ENCODE measurements at regions not wholly inside any gene's neighbourhood (a gene's known extent, or its start where the extent isn't known, plus 50 kb on each side); places are given as distances from the start of the nearest gene placed in this dataset.
"Not testable (repeated sequence)": the region's sequence is repeated elsewhere in the genome, so short reads cannot be mapped to it uniquely, and the experiment has no call there.

GRCh38 chr12:124086299-124086898 lies 113.4 kb downstream of the ZNF664 start:
- Histone ChIP-seq H3K27ac (no peak overlapping the region), H3K9me3 (no peaks in the 10 kb centered on the region), H3K27me3 (ENCODE audit: low read depth) (no peaks in the 10 kb centered on the region), H3K36me3 (no peaks in the 10 kb centered on the region), H3K4me1 (no peaks in the 10 kb centered on the region), H3K4me3 (no peak overlapping the region)
- ATAC-seq: no peak
- TF ChIP-seq, protein P1, sequence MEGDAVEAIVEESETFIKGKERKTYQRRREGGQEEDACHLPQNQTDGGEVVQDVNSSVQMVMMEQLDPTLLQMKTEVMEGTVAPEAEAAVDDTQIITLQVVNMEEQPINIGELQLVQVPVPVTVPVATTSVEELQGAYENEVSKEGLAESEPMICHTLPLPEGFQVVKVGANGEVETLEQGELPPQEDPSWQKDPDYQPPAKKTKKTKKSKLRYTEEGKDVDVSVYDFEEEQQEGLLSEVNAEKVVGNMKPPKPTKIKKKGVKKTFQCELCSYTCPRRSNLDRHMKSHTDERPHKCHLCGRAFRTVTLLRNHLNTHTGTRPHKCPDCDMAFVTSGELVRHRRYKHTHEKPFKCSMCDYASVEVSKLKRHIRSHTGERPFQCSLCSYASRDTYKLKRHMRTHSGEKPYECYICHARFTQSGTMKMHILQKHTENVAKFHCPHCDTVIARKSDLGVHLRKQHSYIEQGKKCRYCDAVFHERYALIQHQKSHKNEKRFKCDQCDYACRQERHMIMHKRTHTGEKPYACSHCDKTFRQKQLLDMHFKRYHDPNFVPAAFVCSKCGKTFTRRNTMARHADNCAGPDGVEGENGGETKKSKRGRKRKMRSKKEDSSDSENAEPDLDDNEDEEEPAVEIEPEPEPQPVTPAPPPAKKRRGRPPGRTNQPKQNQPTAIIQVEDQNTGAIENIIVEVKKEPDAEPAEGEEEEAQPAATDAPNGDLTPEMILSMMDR (IDR thresholded peaks at IDR 0.05): no peak
- DNase-seq: no peak
- intact Hi-C loops (cut with DNase I): no loop called here

DNA sequence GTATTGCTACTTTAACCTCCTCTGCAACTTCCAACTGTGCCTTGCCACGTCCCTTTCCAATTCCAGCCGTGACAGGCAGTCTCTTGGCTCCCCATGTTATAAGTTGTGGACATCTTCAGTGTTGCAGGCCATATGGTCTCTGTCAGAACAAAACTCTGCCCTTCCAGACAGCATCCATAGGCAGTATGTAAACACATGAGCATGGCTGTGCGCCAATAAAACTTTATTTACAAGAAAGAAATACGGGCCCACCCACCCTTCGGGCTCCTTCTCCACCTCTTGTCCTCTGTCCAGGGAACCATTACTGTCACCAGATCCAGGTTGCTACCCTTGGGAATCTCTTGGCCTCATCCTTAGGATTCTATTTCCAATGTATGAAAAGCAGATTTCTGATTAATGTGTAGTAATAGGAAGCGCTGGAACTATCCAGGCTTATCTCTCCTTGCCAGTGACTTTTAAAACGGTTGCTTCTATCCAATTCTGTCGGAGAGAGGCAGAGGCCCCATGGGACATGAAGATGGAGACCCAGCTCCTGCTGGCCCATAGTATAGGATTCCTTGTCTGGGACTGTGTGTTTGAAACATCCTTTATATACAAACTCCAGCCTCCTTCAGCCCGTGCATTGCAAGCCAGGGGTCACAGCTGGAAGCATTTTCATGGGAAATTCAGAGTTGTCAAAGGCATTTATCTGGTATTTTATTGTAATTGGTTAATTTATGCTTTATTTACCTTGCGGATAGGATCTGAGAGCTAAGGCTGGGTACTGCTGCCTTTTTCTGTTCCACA lies 114.4 kb downstream of the ZNF664 start:
- no peak for ATAC-seq
- Histone ChIP-seq H3K4me3 (no peak overlapping the region), H3K36me3 (no peaks in the 10 kb centered on the region), H3K4me1 (no peaks in the 10 kb centered on the region), H3K9me3 (no peaks in the 10 kb centered on the region), H3K27ac (no peak overlapping the region), H3K27me3 (ENCODE audit: low read depth) (no peaks in the 10 kb centered on the region)
- TF ChIP-seq, protein P1 (IDR thresholded peaks at IDR 0.05): no peak
- intact Hi-C loops (cut with DNase I): no loop called here
- no peak for DNase-seq

DNA sequence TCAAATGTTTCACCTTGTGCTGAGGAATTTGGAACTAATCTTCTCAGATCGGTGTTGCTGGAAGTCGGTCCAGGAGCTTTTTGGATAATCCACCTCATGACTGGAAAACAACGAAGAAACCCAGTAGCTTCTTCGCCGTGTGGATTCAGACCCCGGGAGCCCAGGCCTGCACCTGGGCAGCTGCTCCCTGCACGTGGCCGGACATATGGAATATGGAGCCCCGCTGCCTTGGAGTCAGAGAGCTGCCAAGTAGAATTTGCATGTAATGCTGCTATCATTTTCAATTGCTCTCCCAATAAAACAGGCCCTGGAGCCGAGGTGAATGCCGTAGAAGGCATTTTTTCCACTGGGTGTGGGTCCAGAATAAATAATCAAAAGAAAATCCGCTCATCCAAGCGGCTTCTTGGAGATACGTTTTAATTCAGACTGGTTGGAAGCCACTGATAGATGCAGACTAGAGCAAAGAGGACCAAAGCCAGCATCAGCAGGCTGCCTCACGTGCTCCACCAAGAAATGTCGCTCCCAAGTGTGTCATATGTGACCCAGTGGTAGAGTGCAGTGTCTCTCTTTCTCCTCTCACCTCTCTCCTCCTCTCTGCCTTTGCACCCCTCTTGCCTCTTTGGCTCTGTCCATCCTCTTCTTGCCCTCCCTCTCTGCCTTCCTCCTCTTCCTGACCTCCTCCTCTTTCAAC lies 115.3 kb downstream of the ZNF664 start:
- no peaks in the 10 kb centered on the region for H3K36me3 ChIP-seq
- intact Hi-C loops (cut with DNase I): no loop called here
- no peaks in the 10 kb centered on the region for H3K4me1 ChIP-seq
- no peak overlapping the region for H3K4me3 ChIP-seq
- no peak overlapping the region for H3K27ac ChIP-seq
- TF ChIP-seq, protein P1 (IDR thresholded peaks at IDR 0.05): no peak
- no peak for DNase-seq
- ATAC-seq: no peak
- no peaks in the 10 kb centered on the region for H3K27me3 ChIP-seq (ENCODE audit: low read depth)
- no peaks in the 10 kb centered on the region for H3K9me3 ChIP-seq

DNA sequence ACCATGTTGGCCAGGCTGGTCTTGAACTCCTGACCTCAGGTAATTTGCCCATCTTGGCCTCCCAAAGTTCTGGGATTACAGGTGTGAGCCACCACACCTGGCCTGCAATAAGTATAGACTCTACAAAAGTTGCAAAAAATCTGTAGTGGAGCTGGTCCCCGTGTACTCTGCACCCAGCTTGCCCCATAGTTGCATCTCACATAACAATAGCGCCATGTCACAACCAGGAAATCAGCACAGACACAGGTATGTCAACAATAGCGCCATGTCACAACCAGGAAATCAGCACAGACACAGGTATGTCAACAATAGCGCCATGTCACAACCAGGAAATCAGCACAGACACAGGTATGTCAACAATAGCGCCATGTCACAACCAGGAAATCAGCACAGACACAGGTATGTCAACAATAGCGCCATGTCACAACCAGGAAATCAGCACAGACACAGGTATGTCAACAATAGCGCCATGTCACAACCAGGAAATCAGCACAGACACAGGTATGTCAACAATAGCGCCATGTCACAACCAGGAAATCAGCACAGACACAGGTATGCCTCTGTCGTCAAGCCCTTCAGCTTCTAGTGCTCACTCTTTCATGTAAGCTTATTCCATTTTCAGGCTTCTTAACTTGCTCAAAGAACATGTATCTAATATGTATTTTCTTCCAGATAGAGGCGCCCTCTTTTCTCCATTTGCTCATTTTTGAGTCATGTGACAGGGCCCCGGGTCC lies 116.3 kb downstream of the ZNF664 start:
- H3K27me3 ChIP-seq (ENCODE audit: low read depth); H3K4me3 ChIP-seq; H3K27ac ChIP-seq; intact Hi-C loops (cut with DNase I); H3K9me3 ChIP-seq; H3K4me1 ChIP-seq; H3K36me3 ChIP-seq; DNase-seq: not testable (repeated sequence)
- ATAC-seq: peak in 1 of 2 donors; percentile 54

DNA sequence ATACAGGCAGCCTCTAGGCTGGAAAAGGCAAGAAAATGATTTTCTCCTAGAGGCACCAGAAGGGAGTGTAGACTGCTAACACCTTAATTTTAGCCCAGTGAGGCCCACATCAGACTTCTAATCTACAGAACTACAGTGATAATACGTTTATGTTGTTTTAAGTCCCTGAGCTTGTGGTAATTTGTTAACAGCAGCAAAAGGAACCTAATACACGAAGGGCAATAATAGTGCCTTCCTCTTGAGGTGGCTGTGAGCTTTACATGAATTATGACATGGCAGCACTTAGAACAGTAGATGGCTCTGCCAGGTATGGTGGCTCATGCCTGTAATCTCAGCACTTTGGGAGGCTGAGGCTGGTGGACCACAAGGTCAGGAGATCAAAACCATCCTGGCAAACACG lies 118.8 kb downstream of the ZNF664 start:
- Histone ChIP-seq H3K4me1 (no peaks in the 10 kb centered on the region), H3K27ac (no peak overlapping the region), H3K36me3 (no peaks in the 10 kb centered on the region), H3K4me3 (no peak overlapping the region), H3K9me3 (no peaks in the 10 kb centered on the region), H3K27me3 (ENCODE audit: low read depth) (no peaks in the 10 kb centered on the region)
- no peak for DNase-seq
- intact Hi-C loops (cut with DNase I): no loop called here
- no peak for ATAC-seq
- TF ChIP-seq, protein P1 (IDR thresholded peaks at IDR 0.05): no peak

- H3K36me3 ChIP-seq; H3K27me3 ChIP-seq (ENCODE audit: low read depth); ATAC-seq; intact Hi-C loops (cut with DNase I); H3K9me3 ChIP-seq; H3K4me1 ChIP-seq; H3K4me3 ChIP-seq; H3K27ac ChIP-seq; DNase-seq: not testable (repeated sequence)
Measured at GRCh38 chr12:124092532-124092931, 119.5 kb downstream of the ZNF664 start.

Measured in lower lobe of right lung (tissue), 2 donors.